Ascending aorta (tissue), 2 donors: ENCODE measurements at regions not wholly inside any gene's neighbourhood (a gene's known extent, or its start where the extent isn't known, plus 50 kb on each side); places are given as distances from the start of the nearest gene placed in this dataset.

Experiments used
- DNase-seq, 2 donors: peaks; one replicate each; pipeline ENCODE4 v3.0.0-alpha.2; 2019; ENCODE audit warnings: low spot score in 2 of 2
- H3K27ac ChIP-seq, 2 donors: fragments of 200-600 bp; sonication (generic); one replicate each; pipeline ENCODE4 v1.5.1; 2016 to 2017; ENCODE audit warnings: mild to moderate bottlenecking in 1 of 2
- H3K27me3 ChIP-seq: fragments of 200-600 bp; sonication (generic); one replicate; pipeline ENCODE4 v1.5.1; 2017
- H3K36me3 ChIP-seq, 2 donors: fragments of 200-600 bp; sonication (generic); one replicate each; pipeline ENCODE4 v1.5.1; 2016
- H3K4me1 ChIP-seq, 2 donors: fragments of 200-600 bp; sonication (generic); one replicate each; pipeline ENCODE4 v1.5.1; 2016 to 2017; ENCODE audit warnings: mild to moderate bottlenecking in 1 of 2
- H3K4me3 ChIP-seq, 2 donors: fragments of 200-600 bp; sonication (generic); one replicate each; pipeline ENCODE4 v1.5.1; 2016 to 2017; ENCODE audit warnings: mild to moderate bottlenecking in 1 of 2
- H3K9me3 ChIP-seq, 2 donors: fragments of 200-600 bp; sonication (generic); one replicate each; pipeline ENCODE4 v1.5.1; 2016
- CTCF ChIP-seq, 3 experiments: fragments of 200-600 bp in 2 of 3; fragments of 450-650 bp in 1 of 3; sonication (generic) in 2 of 3; IDR thresholded peaks; one replicate each; pipeline ENCODE4 v1.5.1; 2016 to 2019; ENCODE audit warnings: antibody characterized with exemption in 3 of 3, mild to moderate bottlenecking in 1 of 3, moderate library complexity in 1 of 3
- intact Hi-C: fragments of 100-400 bp; cut with DNase I; formaldehyde crosslinking; loops from one replicate; pipeline ENCODE4 v1.15.1; 2023

- no peaks in the 10 kb centered on the region for H3K36me3 ChIP-seq
- H3K4me1 ChIP-seq = no peaks in the 10 kb centered on the region
- intact Hi-C loops = no loop called here
- no peaks in the 10 kb centered on the region for H3K27me3 ChIP-seq
- TF ChIP-seq CTCF (IDR thresholded peaks at IDR 0.05) = no peak
- H3K4me3 ChIP-seq = no peak overlapping the region
- no peaks in the 10 kb centered on the region for H3K9me3 ChIP-seq
- H3K27ac ChIP-seq = no peak overlapping the region
- no peak for DNase-seq
These were observed 279.1 kb downstream of the TLE1 start for GRCh38 chr9:81410201-81410600.

GRCh38 chr9:81408951-81409350 lies 280.4 kb downstream of the TLE1 start:
- Histone ChIP-seq H3K4me3 (no peak overlapping the region), H3K9me3 (no peaks in the 10 kb centered on the region)
- no peak for TF ChIP-seq CTCF (IDR thresholded peaks at IDR 0.05)

GRCh38 chr9:81404931-81405598 lies 284.3 kb downstream of the TLE1 start:
- Histone ChIP-seq H3K36me3 (no peaks in the 10 kb centered on the region), H3K4me1 (no peaks in the 10 kb centered on the region), H3K4me3 (no peak overlapping the region), H3K9me3 (no peaks in the 10 kb centered on the region), H3K27me3 (no peaks in the 10 kb centered on the region), H3K27ac (no peak overlapping the region)
- intact Hi-C loops = no loop called here
- no peak for TF ChIP-seq CTCF (IDR thresholded peaks at IDR 0.05)
- no peak for DNase-seq

More at GRCh38 chr9:81408951-81409350, 280.4 kb downstream of the TLE1 start:
- no peaks in the 10 kb centered on the region for H3K36me3 ChIP-seq
- no peak for DNase-seq
- intact Hi-C loops = no loop called here
- H3K27ac ChIP-seq = no peak overlapping the region
- no peaks in the 10 kb centered on the region for H3K4me1 ChIP-seq
- H3K27me3 ChIP-seq = no peaks in the 10 kb centered on the region

GRCh38 chr9:81397481-81398381 lies 291.6 kb downstream of the TLE1 start:
- H3K27ac ChIP-seq = no peak overlapping the region
- no peaks in the 10 kb centered on the region for H3K36me3 ChIP-seq

GRCh38 chr9:81396528-81396927 lies 292.8 kb downstream of the TLE1 start:
- DNase-seq = no peak
- TF ChIP-seq CTCF (IDR thresholded peaks at IDR 0.05) = no peak
- no peak overlapping the region for H3K4me3 ChIP-seq
- H3K27ac ChIP-seq = no peak overlapping the region
- no peaks in the 10 kb centered on the region for H3K4me1 ChIP-seq
- intact Hi-C loops = loop anchor here (10.0 kb wide), 1 partner anchor 312 kb away; no protein-coding TSS in a partner anchor
- H3K9me3 ChIP-seq = no peaks in the 10 kb centered on the region
- H3K27me3 ChIP-seq = no peaks in the 10 kb centered on the region
- no peaks in the 10 kb centered on the region for H3K36me3 ChIP-seq

More at GRCh38 chr9:81397481-81398381, 291.6 kb downstream of the TLE1 start:
- H3K4me1 ChIP-seq = no peaks in the 10 kb centered on the region
- H3K4me3 ChIP-seq = no peak overlapping the region
- no peak for DNase-seq
- intact Hi-C loops = loop anchor here (10.0 kb wide), 1 partner anchor 313 kb away; no protein-coding TSS in a partner anchor
- no peak for TF ChIP-seq CTCF (IDR thresholded peaks at IDR 0.05)
- H3K27me3 ChIP-seq = no peaks in the 10 kb centered on the region
- no peaks in the 10 kb centered on the region for H3K9me3 ChIP-seq
